Neuronal stem cell (in vitro differentiated cells): ENCODE measurements at regions not wholly inside any gene's neighbourhood (a gene's known extent, or its start where the extent isn't known, plus 50 kb on each side); places are given as distances from the start of the nearest gene placed in this dataset.

Source experiments
- DNase-seq: peaks from one replicate; pipeline ENCODE4 v3.0.0-alpha.2; 2013; ENCODE audit warnings: low spot score
- H2AFZ ChIP-seq: one replicate; pipeline ENCODE4 v1.6.1; 2013; ENCODE audit warnings: mild to moderate bottlenecking, low read length, inconsistent platforms
- H2AK5ac ChIP-seq: 2 replicates; pipeline ENCODE4 v1.6.1; 2013; ENCODE audit warnings: low read depth, mild to moderate bottlenecking, inconsistent platforms, low read length, moderate library complexity, mixed read lengths
- H2BK120ac ChIP-seq: 2 replicates; pipeline ENCODE4 v1.6.1; 2013; ENCODE audit warnings: low read depth, mild to moderate bottlenecking, inconsistent platforms, low read length, moderate library complexity, mixed read lengths
- H2BK12ac ChIP-seq: one replicate; pipeline ENCODE4 v1.6.1; 2013; ENCODE audit warnings: low read length, inconsistent platforms
- H2BK15ac ChIP-seq: 2 replicates; pipeline ENCODE4 v1.6.1; 2013; ENCODE audit warnings: mild to moderate bottlenecking, low read length, inconsistent platforms, mixed read lengths
- H2BK5ac ChIP-seq: one replicate; pipeline ENCODE4 v1.6.1; 2013; ENCODE audit warnings: inconsistent platforms, mild to moderate bottlenecking, low read length, moderate library complexity
- H3K14ac ChIP-seq: one replicate; pipeline ENCODE4 v1.6.1; 2013; ENCODE audit warnings: low read length, inconsistent platforms
- H3K18ac ChIP-seq: 2 replicates; pipeline ENCODE4 v1.6.1; 2013; ENCODE audit warnings: low read length, inconsistent platforms
- H3K23ac ChIP-seq: 2 replicates; pipeline ENCODE4 v1.6.1; 2013; ENCODE audit warnings: low read depth, mild to moderate bottlenecking, mixed read lengths, low read length, inconsistent platforms; ENCODE audit not compliant: poor library complexity
- H3K27ac ChIP-seq: replicated peaks from 3 replicates; pipeline ENCODE4 v1.5.1; 2013; ENCODE audit warnings: low read length, inconsistent platforms
- H3K27me3 ChIP-seq, 3 experiments: 2 replicates each; pipeline ENCODE4 v1.6.1; 2013; ENCODE audit warnings: low read length in 3 of 3, mild to moderate bottlenecking in 2 of 3, inconsistent platforms in 1 of 3, low read depth in 1 of 3, mixed read lengths in 1 of 3, moderate library complexity in 1 of 3; ENCODE audit not compliant: control insufficient read depth in 3 of 3, insufficient read depth in 3 of 3
- H3K36me3 ChIP-seq, 2 donors: replicated peaks in 1 of 2; 2 replicates each; pipeline ENCODE4 v1.6.1; 2013; ENCODE audit warnings: low read length in 2 of 2; ENCODE audit not compliant: control insufficient read depth in 2 of 2, insufficient read depth in 2 of 2
- H3K4ac ChIP-seq: 2 replicates; pipeline ENCODE4 v1.6.1; 2013; ENCODE audit warnings: inconsistent platforms, mild to moderate bottlenecking, low read length, moderate library complexity
- H3K4me1 ChIP-seq, 2 donors: 1 replicate in 1 of 2; 2 replicates in 1 of 2; pipeline ENCODE4 v1.6.1; 2013; ENCODE audit warnings: low read length in 2 of 2, low read depth in 1 of 2; ENCODE audit not compliant: control insufficient read depth in 2 of 2, insufficient read depth in 1 of 2
- H3K4me2 ChIP-seq: one replicate; pipeline ENCODE4 v1.6.1; 2013; ENCODE audit warnings: mild to moderate bottlenecking, low read length, inconsistent platforms; ENCODE audit not compliant: insufficient read depth, poor library complexity, severe bottlenecking
- H3K4me3 ChIP-seq, 2 donors: 2 replicates each; pipeline ENCODE4 v1.5.1; 2013; ENCODE audit warnings: low read length in 2 of 2, mild to moderate bottlenecking in 2 of 2, inconsistent platforms in 1 of 2, moderate library complexity in 1 of 2
- H3K79me1 ChIP-seq: one replicate; pipeline ENCODE4 v1.6.1; 2013; ENCODE audit warnings: low read depth, mild to moderate bottlenecking, inconsistent platforms, low read length, moderate library complexity
- H3K9ac ChIP-seq: one replicate; pipeline ENCODE4 v1.6.1; 2013; ENCODE audit warnings: mild to moderate bottlenecking, low read depth, low read length, inconsistent platforms; ENCODE audit not compliant: poor library complexity
- H3K9me3 ChIP-seq, 2 donors: replicated peaks in 1 of 2; 2 replicates each; pipeline versions ENCODE3 to v1.6.1; 2013; ENCODE audit warnings: low read length in 2 of 2, mild to moderate bottlenecking in 2 of 2, inconsistent platforms in 1 of 2, low read depth in 1 of 2, mixed read lengths in 1 of 2, moderate library complexity in 1 of 2; ENCODE audit not compliant: control insufficient read depth in 2 of 2, insufficient read depth in 1 of 2
- H4K8ac ChIP-seq: one replicate; pipeline ENCODE4 v1.6.1; 2013; ENCODE audit warnings: low read depth, mild to moderate bottlenecking, inconsistent platforms, low read length, moderate library complexity
- H4K91ac ChIP-seq: one replicate; pipeline ENCODE4 v1.6.1; 2013; ENCODE audit warnings: low read length, low read depth, mild to moderate bottlenecking, inconsistent platforms; ENCODE audit not compliant: poor library complexity
- WGBS, 2 donors: extraction: QIAGEN DNeasy Blood & Tissue Kit; methylation state at CpG; one replicate each; pipeline ENCODE4 v1.1.7; 2013; ENCODE audit warnings: missing lambda C conversion rate in 2 of 2, mixed read lengths in 1 of 2; ENCODE audit not compliant: insufficient read length in 2 of 2, insufficient replicate concordance in 1 of 2; ENCODE audit errors: extremely low coverage in 2 of 2; 5-methylcytosine and 5-hydroxymethylcytosine counted together

DNA sequence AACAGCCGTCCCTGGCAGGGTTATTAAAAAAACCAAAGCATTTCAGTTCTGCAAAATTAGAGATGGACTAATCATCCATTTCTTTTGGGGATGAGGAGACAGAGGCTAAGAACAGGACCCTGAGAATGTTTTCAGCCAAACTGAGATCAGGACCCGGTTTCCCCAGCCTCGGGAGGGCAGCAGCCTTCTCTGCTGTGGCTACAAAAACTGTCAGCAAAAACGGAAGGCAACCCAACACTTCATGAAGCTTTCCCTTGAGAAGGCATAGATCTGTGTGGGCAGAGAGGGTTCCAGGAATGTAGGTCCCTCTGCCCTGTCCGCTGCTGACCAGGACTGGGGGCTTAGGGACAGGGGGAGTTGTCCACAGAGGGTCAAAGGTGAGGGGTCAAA is 313.5 kb downstream of the TCERG1L start:
- H3K79me1 ChIP-seq = no peaks in the 10 kb centered on the region
- H3K14ac ChIP-seq = no peak overlapping the region
- no peak overlapping the region for H2BK5ac ChIP-seq
- H4K8ac ChIP-seq = no peak overlapping the region
- H2BK15ac ChIP-seq = no peak overlapping the region
- no peaks in the 10 kb centered on the region for H3K27me3 ChIP-seq
- no peak overlapping the region for H4K91ac ChIP-seq
- WGBS, 2 donors = no CpG with 5 or more reads among the region's 5 CpGs
- H3K9me3 ChIP-seq = no peaks in the 10 kb centered on the region
- H3K4me2 ChIP-seq = no peak overlapping the region
- no peak overlapping the region for H3K4me3 ChIP-seq
- H3K23ac ChIP-seq = no peak overlapping the region
- H3K4me1 ChIP-seq = peaks cover 2 to 4% of the 10 kb centered on the region in 2 donors
- no peak overlapping the region for H2BK12ac ChIP-seq
- DNase-seq = no peak
- H3K4ac ChIP-seq = no peak overlapping the region
- H2BK120ac ChIP-seq = no peak overlapping the region
- no peak overlapping the region for H3K9ac ChIP-seq
- H3K36me3 ChIP-seq = no peaks in the 10 kb centered on the region
- H2AK5ac ChIP-seq = no peak overlapping the region
- no peak overlapping the region for H2AFZ ChIP-seq
- no peak overlapping the region for H3K18ac ChIP-seq
- H3K27ac ChIP-seq = no peak overlapping the region

DNA sequence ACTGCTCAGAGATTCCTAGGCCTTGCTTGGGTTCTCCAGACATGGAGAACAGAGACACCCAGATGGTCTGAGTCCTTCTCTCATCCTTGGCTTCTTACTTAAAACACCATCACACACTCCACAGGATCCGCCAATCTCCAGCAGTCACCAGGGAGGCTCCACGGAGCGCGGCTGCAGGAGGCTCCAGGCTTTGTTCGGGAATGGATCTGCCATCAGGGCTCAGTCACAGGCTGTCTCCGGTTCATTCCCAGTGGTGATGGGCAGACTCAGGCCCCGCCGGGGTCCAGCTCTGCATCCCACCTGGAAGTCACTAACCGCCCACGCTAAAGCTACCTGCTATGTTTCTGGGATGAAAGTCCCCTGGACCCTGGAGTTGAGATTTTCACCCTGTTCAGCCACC is 312.9 kb downstream of the TCERG1L start:
- Histone ChIP-seq H2AFZ (no peak overlapping the region), H3K4me1 (peaks cover 2 to 4% of the 10 kb centered on the region in 2 donors), H3K27ac (no peak overlapping the region), H4K91ac (no peak overlapping the region), H3K79me1 (no peaks in the 10 kb centered on the region), H2BK5ac (no peak overlapping the region), H2BK120ac (no peak overlapping the region), H3K18ac (no peak overlapping the region), H3K4me2 (no peak overlapping the region), H2BK15ac (no peak overlapping the region), H3K23ac (no peak overlapping the region), H2AK5ac (no peak overlapping the region), H2BK12ac (no peak overlapping the region), H3K27me3 (no peaks in the 10 kb centered on the region), H4K8ac (no peak overlapping the region), H3K9ac (no peak overlapping the region), H3K4me3 (no peak overlapping the region), H3K4ac (no peak overlapping the region), H3K14ac (no peak overlapping the region), H3K36me3 (no peaks in the 10 kb centered on the region), H3K9me3 (no peaks in the 10 kb centered on the region)
- no CpG with 5 or more reads among the region's 10 CpGs for WGBS, 2 donors
- no peak for DNase-seq

GRCh38 chr10:130999376-131000202 is 311.9 kb downstream of the TCERG1L start:
- Histone ChIP-seq H3K27me3 (no peaks in the 10 kb centered on the region), H3K27ac (no peak overlapping the region), H2BK5ac (no peak overlapping the region), H3K4me2 (no peak overlapping the region), H3K79me1 (no peaks in the 10 kb centered on the region), H2BK12ac (no peak overlapping the region), H2AFZ (no peak overlapping the region), H4K8ac (no peak overlapping the region), H3K4ac (no peak overlapping the region), H2BK15ac (no peak overlapping the region), H3K4me3 (no peak overlapping the region), H4K91ac (no peak overlapping the region), H2BK120ac (no peak overlapping the region), H2AK5ac (no peak overlapping the region), H3K36me3 (no peaks in the 10 kb centered on the region), H3K9ac (peak overlapping the region; percentile 54), H3K9me3 (no peaks in the 10 kb centered on the region), H3K4me1 (peaks cover 3 to 4% of the 10 kb centered on the region in 2 donors), H3K14ac (no peak overlapping the region), H3K18ac (peak overlapping the region; percentile 73), H3K23ac (no peak overlapping the region)
- no peak for DNase-seq
- no CpG with 5 or more reads among the region's 11 CpGs for WGBS, 2 donors

DNA sequence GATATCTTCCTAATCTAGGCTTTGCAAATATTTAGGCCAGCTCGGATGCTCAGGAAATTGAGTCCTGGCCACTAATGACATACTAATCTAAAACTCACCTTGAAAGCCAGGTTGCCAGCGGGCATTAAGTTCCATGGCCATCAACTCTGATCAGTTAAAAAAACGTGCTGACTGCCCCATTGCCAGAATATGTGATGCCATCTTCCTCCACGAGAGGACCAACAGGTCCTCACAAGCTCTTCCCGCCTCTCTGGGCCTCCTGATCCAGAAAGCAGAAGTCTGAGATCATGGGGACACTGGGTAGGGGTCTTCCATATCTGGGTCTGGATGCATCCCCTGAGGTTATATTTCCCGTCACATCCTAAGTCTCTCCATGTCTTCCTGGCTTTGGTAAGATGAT is 311.3 kb downstream of the TCERG1L start:
- no CpG with 5 or more reads among the region's 6 CpGs for WGBS, 2 donors
- H2BK120ac ChIP-seq = no peak overlapping the region

More for the DNA sequence above, 311.3 kb downstream of the TCERG1L start:
- H3K4ac ChIP-seq = no peak overlapping the region
- no peaks in the 10 kb centered on the region for H3K9me3 ChIP-seq
- no peak overlapping the region for H3K23ac ChIP-seq
- no peak overlapping the region for H3K27ac ChIP-seq
- peaks cover 3 to 4% of the 10 kb centered on the region in 2 donors for H3K4me1 ChIP-seq
- no peak overlapping the region for H2BK5ac ChIP-seq
- no peak overlapping the region for H2BK12ac ChIP-seq
- H3K79me1 ChIP-seq = no peaks in the 10 kb centered on the region
- no peak overlapping the region for H3K4me2 ChIP-seq
- H3K9ac ChIP-seq = no peak overlapping the region
- H3K27me3 ChIP-seq = no peaks in the 10 kb centered on the region
- no peak for DNase-seq
- no peaks in the 10 kb centered on the region for H3K36me3 ChIP-seq
- H4K8ac ChIP-seq = no peak overlapping the region
- H4K91ac ChIP-seq = no peak overlapping the region
- H3K18ac ChIP-seq = no peak overlapping the region
- H2AK5ac ChIP-seq = no peak overlapping the region
- no peak overlapping the region for H2AFZ ChIP-seq
- no peak overlapping the region for H2BK15ac ChIP-seq
- H3K4me3 ChIP-seq = no peak overlapping the region
- H3K14ac ChIP-seq = no peak overlapping the region
